Epithelial cell of proximal tubule (primary cell): ENCODE measurements at regions not wholly inside any gene's neighbourhood (a gene's known extent, or its start where the extent isn't known, plus 50 kb on each side); places are given as distances from the start of the nearest gene placed in this dataset.

ENCODE experiments used
- DNase-seq: peaks from one replicate; pipeline ENCODE4 v3.0.0-alpha.2; 2011; ENCODE audit warnings: low read depth
- H3K4me3 ChIP-seq: 2 replicates; pipeline ENCODE4 v1.5.1; 2011; ENCODE audit warnings: low read depth, mild to moderate bottlenecking, low read length
- TF ChIP-seq, protein P1 (sequence below): conservative IDR thresholded peaks from 2 replicates; pipeline ENCODE4 v1.5.1; 2012; ENCODE audit warnings: low read depth, mild to moderate bottlenecking, low read length

DNA sequence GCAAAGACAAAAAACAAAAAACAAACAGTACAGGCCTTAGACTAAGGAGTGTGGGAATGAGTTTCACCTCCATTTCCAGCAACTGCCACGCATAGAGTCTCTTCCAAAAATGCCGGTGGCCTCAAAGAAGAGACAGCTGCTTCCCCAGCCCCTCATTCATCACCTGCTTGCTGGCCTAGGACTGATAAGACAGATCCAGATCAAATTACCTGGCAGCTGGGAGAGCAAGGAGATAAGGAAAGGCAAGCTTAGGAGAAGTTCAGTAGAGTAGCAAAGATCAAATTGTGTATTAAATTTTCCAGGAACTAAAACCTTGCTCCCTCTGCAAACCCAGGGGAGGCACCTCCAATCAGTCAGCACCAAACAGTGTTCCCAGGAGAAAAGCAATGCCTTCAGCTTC is 325.8 kb upstream of the CTNNB1 start:
- TF ChIP-seq, protein P1, sequence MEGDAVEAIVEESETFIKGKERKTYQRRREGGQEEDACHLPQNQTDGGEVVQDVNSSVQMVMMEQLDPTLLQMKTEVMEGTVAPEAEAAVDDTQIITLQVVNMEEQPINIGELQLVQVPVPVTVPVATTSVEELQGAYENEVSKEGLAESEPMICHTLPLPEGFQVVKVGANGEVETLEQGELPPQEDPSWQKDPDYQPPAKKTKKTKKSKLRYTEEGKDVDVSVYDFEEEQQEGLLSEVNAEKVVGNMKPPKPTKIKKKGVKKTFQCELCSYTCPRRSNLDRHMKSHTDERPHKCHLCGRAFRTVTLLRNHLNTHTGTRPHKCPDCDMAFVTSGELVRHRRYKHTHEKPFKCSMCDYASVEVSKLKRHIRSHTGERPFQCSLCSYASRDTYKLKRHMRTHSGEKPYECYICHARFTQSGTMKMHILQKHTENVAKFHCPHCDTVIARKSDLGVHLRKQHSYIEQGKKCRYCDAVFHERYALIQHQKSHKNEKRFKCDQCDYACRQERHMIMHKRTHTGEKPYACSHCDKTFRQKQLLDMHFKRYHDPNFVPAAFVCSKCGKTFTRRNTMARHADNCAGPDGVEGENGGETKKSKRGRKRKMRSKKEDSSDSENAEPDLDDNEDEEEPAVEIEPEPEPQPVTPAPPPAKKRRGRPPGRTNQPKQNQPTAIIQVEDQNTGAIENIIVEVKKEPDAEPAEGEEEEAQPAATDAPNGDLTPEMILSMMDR, result no peak
- no peak for DNase-seq
- H3K4me3 ChIP-seq, result no peak overlapping the region

DNA sequence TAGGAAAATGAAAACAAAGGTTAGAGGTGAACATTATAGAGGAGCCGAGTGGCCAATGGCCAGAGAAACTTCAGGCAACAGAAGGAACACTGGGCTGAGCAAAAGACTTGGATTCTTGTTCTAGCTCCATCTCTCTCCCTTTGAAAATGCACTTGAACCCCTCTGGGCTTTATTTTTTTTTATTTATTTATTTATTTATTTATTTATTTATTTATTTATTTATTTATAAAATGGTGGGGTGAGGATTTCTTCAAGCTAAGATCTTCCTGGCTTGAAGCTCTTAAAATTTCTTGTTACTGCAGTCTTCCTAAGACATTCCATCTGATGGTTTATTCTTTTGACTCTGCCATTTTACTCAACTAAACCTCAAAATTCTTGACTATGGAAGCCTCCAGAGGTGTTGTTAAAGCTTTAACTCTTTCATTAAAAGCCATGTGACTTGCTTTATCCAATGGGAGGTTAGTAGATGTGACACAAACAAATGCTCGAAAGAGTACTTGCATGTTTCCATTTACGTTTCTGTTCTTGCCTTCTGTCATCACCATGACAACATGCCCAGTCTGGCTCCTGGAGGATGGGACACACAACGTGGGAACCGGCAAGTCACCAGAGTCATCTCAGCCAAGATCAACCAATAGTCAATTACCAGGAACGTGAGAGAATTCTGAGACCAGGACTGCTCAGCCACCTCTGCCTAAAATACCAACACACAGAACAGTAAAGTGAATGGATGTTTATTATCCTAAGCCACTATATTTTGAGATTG is 325.2 kb upstream of the CTNNB1 start:
- TF ChIP-seq, protein P1, result no peak
- DNase-seq, result no peak
- H3K4me3 ChIP-seq, result no peak overlapping the region

DNA sequence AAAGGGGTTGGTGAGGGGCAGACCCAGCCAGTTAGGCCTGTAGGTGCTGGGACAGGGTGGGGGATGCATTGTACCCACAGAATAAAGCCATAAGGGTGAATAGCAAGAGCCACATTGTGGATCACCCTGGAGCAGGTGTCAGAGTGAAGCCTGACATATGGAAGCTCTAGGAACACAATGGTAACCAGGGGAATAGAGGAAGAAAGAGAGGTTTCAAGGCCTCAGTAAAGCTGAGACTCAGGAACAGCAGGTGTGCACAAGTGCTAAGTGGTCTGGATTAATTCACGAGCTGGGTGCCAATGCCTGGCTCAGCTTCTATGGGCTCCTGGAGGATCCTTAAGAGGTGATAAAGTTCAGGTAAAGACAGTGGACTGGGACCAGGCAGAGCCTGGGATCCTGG is 323.7 kb upstream of the CTNNB1 start:
- no peak overlapping the region for H3K4me3 ChIP-seq
- TF ChIP-seq, protein P1, result no peak
- DNase-seq, result no peak

DNA sequence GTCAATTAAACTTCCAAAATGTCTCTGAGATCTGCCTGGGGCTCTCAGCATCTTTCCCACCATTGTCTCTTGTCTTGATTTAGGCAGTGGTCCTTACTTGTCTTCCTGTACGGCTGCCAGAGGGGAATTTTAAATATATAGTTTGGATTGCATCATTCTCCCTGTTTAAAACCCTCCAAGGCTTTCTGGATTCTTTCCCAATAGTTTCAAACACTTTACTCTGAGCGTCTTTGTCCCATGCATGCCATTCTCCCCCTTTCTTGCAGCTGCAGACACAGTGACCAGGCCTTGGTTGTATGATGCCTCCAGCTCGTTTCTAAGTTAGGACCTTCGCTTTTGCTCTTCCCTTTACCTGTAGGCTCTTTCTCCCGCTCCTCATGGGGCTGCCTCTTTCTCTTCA is 323.3 kb upstream of the CTNNB1 start:
- no peak for DNase-seq
- TF ChIP-seq, protein P1, result no peak
- H3K4me3 ChIP-seq, result no peak overlapping the region

DNA sequence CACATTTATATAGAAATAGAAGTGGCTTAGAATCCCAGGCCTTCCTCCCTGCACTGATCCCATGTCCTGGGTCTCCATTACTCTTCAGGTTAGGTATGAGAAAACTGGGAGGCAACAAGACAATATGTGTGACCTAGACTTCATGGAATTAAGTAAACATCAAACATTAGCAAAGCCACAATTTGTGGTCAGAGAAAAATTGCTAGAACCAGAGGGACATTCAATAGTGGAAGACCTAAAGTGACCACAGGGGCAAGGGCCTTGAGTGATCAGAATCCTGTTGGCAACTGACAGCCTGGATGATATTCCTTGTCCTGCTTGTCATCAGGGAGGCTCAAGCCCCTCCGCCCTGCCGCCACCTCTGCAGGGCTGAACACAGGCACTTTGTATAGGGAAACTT is 322.8 kb upstream of the CTNNB1 start:
- DNase-seq, result no peak
- TF ChIP-seq, protein P1, result no peak
- no peak overlapping the region for H3K4me3 ChIP-seq

DNA sequence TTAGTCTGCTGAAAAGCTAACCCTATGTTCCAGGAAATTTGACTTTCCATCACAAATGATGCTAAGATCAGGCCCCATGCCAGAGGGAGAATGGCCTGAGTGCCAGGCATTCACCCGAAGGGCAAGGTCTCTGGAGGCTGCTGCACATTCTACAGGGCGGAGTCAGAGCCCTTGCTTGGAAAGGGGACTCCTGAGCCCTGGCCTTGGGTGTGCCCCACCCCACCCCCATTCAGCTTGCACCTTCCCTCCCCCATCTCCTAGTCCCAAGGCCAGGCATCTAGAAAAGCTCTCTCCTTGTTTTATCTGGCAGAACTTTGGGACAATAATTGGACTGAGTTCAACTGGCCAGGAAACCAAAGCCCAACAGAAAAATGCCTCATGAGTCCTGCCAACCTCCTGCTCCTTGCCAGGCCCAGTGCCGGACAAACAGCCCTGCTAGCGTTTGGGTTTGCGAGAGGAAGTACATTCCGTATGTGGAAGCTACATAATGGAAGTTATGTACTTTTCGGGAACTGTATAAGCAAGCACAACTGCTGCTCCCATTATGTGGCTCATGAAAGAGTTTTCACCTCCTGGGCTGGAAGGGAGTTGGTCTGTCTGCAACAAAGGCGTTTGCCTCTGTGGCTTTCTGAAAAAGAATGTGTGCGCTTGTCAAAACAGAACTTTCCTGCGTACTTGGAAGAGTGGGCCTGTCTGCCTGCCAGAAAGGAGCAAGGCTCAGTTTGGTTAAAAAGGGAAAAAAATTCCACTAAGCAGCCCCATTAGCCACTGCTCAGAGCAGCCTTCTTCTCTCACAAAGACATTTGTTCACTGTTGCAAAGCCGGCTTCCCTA is 321.5 kb upstream of the CTNNB1 start:
- H3K4me3 ChIP-seq, result no peak overlapping the region
- TF ChIP-seq, protein P1, result no peak
- no peak for DNase-seq
